ENCODE measurements at regions not wholly inside any gene's neighbourhood (a gene's known extent, or its start where the extent isn't known, plus 50 kb on each side); places are given as distances from the start of the nearest gene placed in this dataset.
"Not testable (repeated sequence)": the region's sequence is repeated elsewhere in the genome, so short reads cannot be mapped to it uniquely, and the experiment has no call there.

DNA sequence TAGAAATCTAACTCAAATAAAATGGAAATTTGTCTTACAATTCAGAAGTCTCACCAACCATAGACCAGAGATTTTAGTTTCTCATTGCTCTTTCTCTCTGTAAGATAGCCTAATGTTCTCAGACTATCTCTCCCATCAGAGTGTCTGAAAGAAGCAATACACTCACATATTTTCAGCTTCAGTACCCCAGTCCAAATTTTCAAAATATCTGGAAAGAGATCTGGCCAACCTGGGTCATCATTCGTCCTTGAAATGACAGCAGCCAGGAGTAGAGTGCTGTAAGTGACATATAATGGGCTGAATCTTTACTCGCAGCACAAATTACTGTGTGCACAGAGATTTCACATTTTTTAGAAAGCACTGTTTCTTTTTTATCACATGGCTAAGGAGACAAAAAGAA, 313.3 kb upstream of the PRR16 start:
- ATAC-seq: no peak
- DNase-seq: no peak

- ATAC-seq (no peak), DNase-seq (no peak)
These were observed 312.9 kb upstream of the PRR16 start for GRCh38 chr5:120151181-120151580.

DNA sequence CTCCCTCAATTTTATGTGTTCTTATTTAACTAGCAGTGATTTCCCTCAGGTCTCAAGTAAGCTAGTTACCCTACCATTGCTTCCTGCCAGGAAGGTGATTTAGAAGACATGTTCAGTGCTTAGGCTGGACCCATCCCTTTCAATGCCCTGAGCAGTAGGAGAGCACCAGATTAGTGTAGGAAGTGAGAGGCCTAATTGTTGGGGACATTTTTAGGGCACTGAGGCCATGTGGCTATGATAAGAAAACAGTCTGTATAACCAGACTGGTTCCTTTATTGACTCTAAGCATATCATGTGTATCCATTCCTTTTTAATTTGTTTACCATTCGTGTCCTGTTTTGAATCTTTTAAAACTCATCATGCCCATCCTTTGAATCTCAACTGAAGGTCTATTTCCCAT, 312.3 kb upstream of the PRR16 start:
- ATAC-seq: no peak

GRCh38 chr5:120152472-120152871, 311.6 kb upstream of the PRR16 start:
- ATAC-seq (no peak), DNase-seq (no peak)

More for the DNA sequence above, 312.3 kb upstream of the PRR16 start:
- no peak for DNase-seq

- ATAC-seq: no peak
- no peak for DNase-seq
These were observed 311.2 kb upstream of the PRR16 start for GRCh38 chr5:120152931-120153330.

- ATAC-seq: no peak
- DNase-seq: no peak
These were observed 310.5 kb upstream of the PRR16 start for GRCh38 chr5:120153551-120153950.

DNA sequence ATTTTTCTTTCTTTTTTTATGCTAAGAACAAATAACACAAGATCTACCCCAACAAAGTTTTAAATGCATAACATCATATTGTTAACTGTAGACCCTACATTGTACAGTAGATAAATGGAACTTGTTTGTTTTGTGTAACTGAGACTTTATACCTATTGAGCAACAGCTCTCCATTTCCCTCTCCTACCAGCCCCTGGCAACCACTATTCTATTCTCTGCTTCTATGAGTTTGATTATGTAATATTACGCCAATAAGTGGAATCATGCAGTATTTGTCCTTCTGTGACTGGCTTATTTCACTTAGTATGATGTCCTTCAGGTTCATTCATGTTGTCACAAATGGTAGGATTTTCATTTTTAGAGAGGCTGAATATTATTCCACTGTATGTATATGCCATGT, 308.2 kb upstream of the PRR16 start:
- DNase-seq (no peak), ATAC-seq (no peak)

GRCh38 chr5:120158211-120158610, 305.9 kb upstream of the PRR16 start:
- DNase-seq (no peak), ATAC-seq (no peak)

DNA sequence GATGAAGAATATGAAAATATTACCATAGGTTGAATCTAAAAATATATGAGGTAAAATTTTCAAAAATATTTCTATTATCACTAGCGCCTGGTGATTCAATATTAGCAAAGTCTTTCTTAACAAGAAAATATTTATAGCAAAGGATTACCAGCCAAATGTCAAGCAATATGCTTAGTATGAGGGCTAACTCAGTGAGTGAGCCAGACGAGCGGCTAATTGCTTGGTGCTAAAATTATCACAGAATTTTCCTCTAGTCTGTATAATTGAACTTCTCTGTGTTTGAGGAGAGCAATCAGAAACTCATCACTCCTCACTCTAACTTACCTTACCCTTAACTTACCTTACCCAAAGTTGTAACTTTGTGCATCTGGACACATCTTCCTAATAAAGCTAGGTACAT, 304.9 kb upstream of the PRR16 start:
- ATAC-seq (no peak), DNase-seq (no peak)

GRCh38 chr5:120160124-120160895, 303.8 kb upstream of the PRR16 start:
- DNase-seq: no peak
- ATAC-seq: no peak

- no peak for ATAC-seq
- DNase-seq: no peak
These were observed 301.8 kb upstream of the PRR16 start for GRCh38 chr5:120162321-120162720.

- ATAC-seq (no peak), DNase-seq (no peak)
These were observed 300.1 kb upstream of the PRR16 start for GRCh38 chr5:120164037-120164436.

DNA sequence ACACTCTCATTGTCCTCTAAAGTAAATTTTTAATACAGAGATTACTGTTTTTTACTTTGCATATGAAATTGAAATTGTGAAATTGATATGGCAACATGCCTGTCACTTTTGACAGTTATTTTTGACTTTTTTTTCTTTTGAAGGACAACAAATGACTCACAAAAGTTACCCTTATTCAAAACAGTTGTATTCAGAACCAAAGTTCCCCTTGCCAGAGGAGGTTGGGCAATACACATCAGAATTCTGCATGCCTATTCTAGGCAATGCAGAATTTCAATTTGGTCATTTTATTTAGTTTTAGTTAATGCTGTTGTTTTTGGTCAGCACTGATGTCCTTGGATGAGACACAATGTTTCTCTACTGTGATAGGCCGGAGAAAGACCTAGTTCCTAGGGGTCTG, 299.1 kb upstream of the PRR16 start:
- ATAC-seq (no peak), DNase-seq (no peak)

GRCh38 chr5:120173125-120173524, 291.0 kb upstream of the PRR16 start:
- ATAC-seq (no peak), DNase-seq (no peak)

- ATAC-seq: no peak
- DNase-seq: no peak
These were observed 290.0 kb upstream of the PRR16 start for GRCh38 chr5:120174089-120174488.

- not testable (repeated sequence) for ATAC-seq, DNase-seq
These were observed 282.9 kb upstream of the PRR16 start for GRCh38 chr5:120181238-120181637.

- ATAC-seq, DNase-seq: not testable (repeated sequence)
These were observed 269.4 kb upstream of the PRR16 start for GRCh38 chr5:120194650-120195049.

DNA sequence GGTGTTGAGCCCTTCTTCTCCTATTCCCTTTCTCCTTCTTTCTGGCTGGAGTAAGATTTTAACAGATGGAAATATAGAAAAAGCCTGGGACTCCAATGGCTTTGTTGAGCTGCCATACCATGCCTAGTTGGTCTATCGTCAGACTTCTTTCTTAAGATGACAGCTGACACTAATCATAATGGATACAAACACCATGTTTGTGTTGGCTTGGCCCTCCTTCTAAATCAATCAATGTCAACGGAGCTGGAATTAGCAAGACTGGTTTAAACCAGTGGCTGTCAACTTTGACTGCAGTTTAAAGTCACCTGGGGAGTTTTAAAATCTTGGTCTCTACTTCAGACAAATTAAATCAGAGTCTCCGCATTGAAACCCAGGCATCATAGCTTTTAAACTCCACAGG, 264.5 kb upstream of the PRR16 start:
- ATAC-seq (no peak), DNase-seq (no peak)

DNA sequence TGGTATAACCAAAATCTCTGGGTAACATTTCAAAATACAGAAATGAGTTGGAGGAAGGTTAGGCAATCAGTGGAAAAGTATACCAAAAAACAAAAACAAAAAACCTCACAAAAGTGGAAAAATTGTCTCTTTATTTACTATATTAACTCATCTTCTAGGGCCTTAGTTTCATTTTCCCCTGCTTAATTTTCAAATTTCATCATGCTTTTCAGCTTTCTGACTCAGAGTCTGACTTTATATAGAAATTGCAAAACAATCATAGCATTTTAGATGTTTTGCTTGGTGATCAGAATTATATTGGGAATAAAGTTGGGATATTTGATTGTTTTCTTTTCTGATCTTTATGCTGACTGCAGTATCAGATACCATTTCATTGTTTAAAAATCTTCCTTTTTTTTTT, 257.0 kb upstream of the PRR16 start:
- ATAC-seq (no peak), DNase-seq (no peak)

DNA sequence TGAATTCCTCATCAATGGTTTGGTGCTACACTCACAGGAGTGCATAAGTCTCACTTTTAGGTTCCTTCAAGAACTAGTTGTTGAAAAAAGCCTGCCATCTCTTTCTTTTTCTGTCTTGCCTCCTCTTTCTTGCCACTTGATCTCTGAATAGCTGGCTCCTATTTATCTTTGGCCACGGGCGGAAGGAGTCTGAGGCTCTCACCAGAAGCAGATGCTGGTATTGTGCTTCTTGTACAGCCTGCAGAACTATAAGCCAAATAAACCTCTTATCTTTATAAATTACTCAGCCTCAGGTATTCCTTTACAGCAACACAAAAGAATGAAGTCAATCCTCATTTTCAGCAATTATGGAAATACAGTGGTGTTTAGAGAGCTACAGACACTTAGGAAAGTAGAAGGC, 247.1 kb upstream of the PRR16 start:
- DNase-seq: no peak

GRCh38 chr5:120219988-120220387, 244.1 kb upstream of the PRR16 start:
- ATAC-seq (no peak), DNase-seq (no peak)

More for the DNA sequence above, 247.1 kb upstream of the PRR16 start:
- ATAC-seq: no peak

DNA sequence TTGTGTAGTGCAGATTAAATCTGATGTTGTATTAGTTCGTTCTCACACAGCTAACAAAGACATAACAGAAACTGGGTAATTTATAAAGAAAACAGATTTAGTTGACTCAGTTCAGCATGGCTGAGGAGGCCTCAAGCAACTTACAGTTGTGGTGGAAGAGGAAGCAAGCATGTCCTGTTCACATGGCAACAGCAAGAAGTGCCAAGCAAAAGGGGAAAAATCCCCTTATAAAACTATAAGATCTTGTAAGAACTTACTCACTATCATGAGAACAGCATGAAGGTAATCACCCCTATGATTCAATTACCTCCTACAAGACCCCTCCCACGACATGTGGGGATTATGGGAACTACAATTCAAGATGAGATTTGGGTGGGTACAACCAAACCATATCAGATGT, 238.6 kb upstream of the PRR16 start:
- ATAC-seq (no peak), DNase-seq (no peak)

DNA sequence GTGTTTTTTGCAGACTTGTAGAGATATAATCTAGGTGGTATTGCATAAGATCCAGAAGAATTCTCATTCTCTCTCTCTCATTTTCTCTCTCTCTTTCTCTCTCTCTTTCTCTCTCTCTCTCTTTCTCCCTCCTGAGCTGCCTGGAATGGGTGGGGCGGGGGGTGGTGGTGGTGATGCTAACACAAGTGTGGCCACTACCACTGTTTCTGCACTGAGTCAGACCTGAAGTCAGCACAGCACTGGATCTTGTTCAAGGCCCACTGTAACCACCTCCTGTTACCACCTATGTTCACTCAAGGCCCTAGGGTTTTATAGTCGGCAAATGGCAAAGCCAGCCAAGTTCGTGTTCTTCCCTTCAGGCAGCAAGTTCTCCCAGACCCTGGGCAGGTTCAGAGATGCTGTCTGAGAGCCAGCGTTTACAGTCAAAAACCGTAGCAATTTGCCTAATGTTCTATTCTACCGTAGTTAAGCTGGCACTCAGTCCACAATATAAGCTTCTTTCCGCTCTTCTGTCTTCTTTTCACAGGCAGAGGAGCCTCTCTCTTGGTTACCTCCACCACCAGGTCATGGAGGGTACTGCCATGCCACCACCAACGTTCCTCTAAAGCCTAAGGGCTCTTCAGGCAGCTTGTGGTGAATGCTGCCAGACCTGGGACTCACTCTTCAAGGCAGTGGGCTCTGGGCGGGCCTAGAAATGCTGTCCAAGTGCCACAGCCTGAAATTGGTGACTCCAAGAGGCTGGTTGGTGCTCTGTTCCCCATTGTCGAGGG, 235.7 kb upstream of the PRR16 start:
- ATAC-seq (no peak), DNase-seq (no peak)

DNA sequence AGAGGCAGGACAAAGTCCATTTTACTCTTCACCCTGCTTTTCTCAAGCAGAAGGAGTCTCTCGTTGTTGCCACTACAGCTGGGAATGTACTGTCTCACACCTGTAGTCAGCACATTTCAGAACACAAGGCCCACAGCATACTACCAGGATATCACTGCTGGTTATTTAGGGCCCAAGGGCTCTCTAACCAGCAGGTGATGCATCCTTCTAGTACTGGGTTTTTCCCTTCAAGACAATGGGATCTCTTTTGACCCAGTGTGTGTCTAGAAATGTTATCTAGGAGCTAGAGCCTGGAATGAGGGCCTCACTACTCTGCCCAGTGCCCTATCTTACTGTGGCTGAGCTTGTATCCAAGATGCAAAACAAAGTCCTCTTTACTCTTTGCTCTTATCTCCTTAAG, 235.1 kb upstream of the PRR16 start:
- ATAC-seq: no peak
- no peak for DNase-seq
